GM23338 (cell line): ENCODE measurements at regions not wholly inside any gene's neighbourhood (a gene's known extent, or its start where the extent isn't known, plus 50 kb on each side); places are given as distances from the start of the nearest gene placed in this dataset.
"Not testable (repeated sequence)": the region's sequence is repeated elsewhere in the genome, so short reads cannot be mapped to it uniquely, and the experiment has no call there.

ENCODE experiments used
- CREB1 ChIP-seq: fragments of 250-450 bp; sonication (Bioruptor Pico); IDR thresholded peaks from 2 replicates; pipeline ENCODE4 v1.5.0; 2020; ENCODE audit warnings: low read depth, mild to moderate bottlenecking, moderate library complexity
- EZH2 ChIP-seq: fragments of 200-600 bp; sonication (generic); IDR thresholded peaks from one replicate; pipeline ENCODE4 v1.8.0; 2017; ENCODE audit warnings: antibody characterized with exemption, mild to moderate bottlenecking, low read depth; ENCODE audit not compliant: unreplicated experiment
- EZH2phosphoT487 ChIP-seq: fragments of 200-600 bp; sonication (generic); IDR thresholded peaks from one replicate; pipeline ENCODE4 v1.8.1; 2018; ENCODE audit warnings: antibody characterized with exemption; ENCODE audit not compliant: unreplicated experiment
- JUNB ChIP-seq: IDR thresholded peaks from one replicate; pipeline ENCODE4 v1.6.1; 2016; ENCODE audit warnings: antibody characterized with exemption; ENCODE audit not compliant: unreplicated experiment
- NANOG ChIP-seq: IDR thresholded peaks from 2 replicates; pipeline ENCODE4 v1.6.1; 2016; ENCODE audit warnings: antibody characterized with exemption, borderline replicate concordance
- POLR2AphosphoS5 ChIP-seq: IDR thresholded peaks from 2 replicates; pipeline ENCODE4 v1.6.1; 2016; ENCODE audit warnings: antibody characterized with exemption, low read depth
- STAT1 ChIP-seq: IDR thresholded peaks from one replicate; pipeline ENCODE4 v1.6.1; 2016; ENCODE audit warnings: antibody characterized with exemption; ENCODE audit not compliant: unreplicated experiment
- ZNF331 ChIP-seq: fragments of 250-450 bp; sonication (Bioruptor Pico); IDR thresholded peaks from 2 replicates; pipeline ENCODE4 v1.5.0; 2020; ENCODE audit warnings: low read depth, mild to moderate bottlenecking, moderate library complexity
- TF ChIP-seq, protein P1 (sequence below), 2 experiments: fragments of 200-600 bp in 1 of 2; sonication (generic) in 1 of 2; conservative IDR thresholded peaks; 2 replicates each; pipeline versions ENCODE4 v1.5.1 to v1.6.1; 2016 to 2017; ENCODE audit warnings: antibody characterized with exemption in 2 of 2, low read depth in 2 of 2, mild to moderate bottlenecking in 2 of 2, moderate library complexity in 1 of 2
- TF ChIP-seq, protein P2 (sequence below): IDR thresholded peaks from 2 replicates; pipeline ENCODE4 v1.6.1; 2016; ENCODE audit warnings: antibody characterized with exemption
- TF ChIP-seq, protein P3 (sequence below): IDR thresholded peaks from one replicate; pipeline ENCODE4 v1.6.1; 2018; ENCODE audit warnings: antibody characterized with exemption; ENCODE audit not compliant: unreplicated experiment

DNA sequence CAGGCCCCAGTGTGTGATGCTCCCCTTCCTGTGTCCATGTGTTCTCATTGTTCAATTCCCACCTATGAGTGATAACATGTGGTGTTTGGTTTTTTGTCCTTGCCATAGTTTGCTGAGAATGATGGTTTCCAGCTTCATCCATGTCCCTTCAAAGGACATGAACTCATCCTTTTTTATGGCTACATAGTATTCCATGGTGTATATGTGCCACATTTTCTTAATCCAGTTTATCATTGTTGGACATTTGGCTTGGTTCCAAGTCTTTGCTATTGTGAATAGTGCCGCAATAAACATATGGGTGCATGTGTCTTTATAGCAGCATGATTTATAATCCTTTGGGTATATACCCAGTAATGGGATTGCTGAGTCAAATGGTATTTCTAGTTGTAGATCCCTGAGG is 64.0 kb upstream of the PCSK1 start:
- TF ChIP-seq, protein P1, sequence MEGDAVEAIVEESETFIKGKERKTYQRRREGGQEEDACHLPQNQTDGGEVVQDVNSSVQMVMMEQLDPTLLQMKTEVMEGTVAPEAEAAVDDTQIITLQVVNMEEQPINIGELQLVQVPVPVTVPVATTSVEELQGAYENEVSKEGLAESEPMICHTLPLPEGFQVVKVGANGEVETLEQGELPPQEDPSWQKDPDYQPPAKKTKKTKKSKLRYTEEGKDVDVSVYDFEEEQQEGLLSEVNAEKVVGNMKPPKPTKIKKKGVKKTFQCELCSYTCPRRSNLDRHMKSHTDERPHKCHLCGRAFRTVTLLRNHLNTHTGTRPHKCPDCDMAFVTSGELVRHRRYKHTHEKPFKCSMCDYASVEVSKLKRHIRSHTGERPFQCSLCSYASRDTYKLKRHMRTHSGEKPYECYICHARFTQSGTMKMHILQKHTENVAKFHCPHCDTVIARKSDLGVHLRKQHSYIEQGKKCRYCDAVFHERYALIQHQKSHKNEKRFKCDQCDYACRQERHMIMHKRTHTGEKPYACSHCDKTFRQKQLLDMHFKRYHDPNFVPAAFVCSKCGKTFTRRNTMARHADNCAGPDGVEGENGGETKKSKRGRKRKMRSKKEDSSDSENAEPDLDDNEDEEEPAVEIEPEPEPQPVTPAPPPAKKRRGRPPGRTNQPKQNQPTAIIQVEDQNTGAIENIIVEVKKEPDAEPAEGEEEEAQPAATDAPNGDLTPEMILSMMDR (conservative IDR thresholded peaks at IDR 0.05; ENCODE audit: low read depth in 2 of 2) = not testable (repeated sequence)
- not testable (repeated sequence) for TF ChIP-seq POLR2AphosphoS5; EZH2; EZH2phosphoT487; ZNF331 (CRISPR knock-in tag); JUNB; CREB1 (CRISPR knock-in tag); STAT1; NANOG
- TF ChIP-seq, protein P2, sequence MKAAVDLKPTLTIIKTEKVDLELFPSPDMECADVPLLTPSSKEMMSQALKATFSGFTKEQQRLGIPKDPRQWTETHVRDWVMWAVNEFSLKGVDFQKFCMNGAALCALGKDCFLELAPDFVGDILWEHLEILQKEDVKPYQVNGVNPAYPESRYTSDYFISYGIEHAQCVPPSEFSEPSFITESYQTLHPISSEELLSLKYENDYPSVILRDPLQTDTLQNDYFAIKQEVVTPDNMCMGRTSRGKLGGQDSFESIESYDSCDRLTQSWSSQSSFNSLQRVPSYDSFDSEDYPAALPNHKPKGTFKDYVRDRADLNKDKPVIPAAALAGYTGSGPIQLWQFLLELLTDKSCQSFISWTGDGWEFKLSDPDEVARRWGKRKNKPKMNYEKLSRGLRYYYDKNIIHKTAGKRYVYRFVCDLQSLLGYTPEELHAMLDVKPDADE = not testable (repeated sequence)
- TF ChIP-seq, protein P3, sequence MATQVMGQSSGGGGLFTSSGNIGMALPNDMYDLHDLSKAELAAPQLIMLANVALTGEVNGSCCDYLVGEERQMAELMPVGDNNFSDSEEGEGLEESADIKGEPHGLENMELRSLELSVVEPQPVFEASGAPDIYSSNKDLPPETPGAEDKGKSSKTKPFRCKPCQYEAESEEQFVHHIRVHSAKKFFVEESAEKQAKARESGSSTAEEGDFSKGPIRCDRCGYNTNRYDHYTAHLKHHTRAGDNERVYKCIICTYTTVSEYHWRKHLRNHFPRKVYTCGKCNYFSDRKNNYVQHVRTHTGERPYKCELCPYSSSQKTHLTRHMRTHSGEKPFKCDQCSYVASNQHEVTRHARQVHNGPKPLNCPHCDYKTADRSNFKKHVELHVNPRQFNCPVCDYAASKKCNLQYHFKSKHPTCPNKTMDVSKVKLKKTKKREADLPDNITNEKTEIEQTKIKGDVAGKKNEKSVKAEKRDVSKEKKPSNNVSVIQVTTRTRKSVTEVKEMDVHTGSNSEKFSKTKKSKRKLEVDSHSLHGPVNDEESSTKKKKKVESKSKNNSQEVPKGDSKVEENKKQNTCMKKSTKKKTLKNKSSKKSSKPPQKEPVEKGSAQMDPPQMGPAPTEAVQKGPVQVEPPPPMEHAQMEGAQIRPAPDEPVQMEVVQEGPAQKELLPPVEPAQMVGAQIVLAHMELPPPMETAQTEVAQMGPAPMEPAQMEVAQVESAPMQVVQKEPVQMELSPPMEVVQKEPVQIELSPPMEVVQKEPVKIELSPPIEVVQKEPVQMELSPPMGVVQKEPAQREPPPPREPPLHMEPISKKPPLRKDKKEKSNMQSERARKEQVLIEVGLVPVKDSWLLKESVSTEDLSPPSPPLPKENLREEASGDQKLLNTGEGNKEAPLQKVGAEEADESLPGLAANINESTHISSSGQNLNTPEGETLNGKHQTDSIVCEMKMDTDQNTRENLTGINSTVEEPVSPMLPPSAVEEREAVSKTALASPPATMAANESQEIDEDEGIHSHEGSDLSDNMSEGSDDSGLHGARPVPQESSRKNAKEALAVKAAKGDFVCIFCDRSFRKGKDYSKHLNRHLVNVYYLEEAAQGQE = not testable (repeated sequence)
